Fibroblast of lung (primary cell): ENCODE measurements at regions not wholly inside any gene's neighbourhood (a gene's known extent, or its start where the extent isn't known, plus 50 kb on each side); places are given as distances from the start of the nearest gene placed in this dataset.

Source experiments
- DNase-seq, 2 donors: peaks; one replicate each; pipeline versions ENCODE4 v3.0.0 to v3.0.0-alpha.2; 2010; ENCODE audit warnings: low read depth in 2 of 2
- H2AFZ ChIP-seq: 2 replicates; pipeline ENCODE4 v1.5.1; 2012; ENCODE audit warnings: low read length, control low read depth, inconsistent platforms
- H3K27ac ChIP-seq: 2 replicates; pipeline ENCODE4 v1.5.1; 2011; ENCODE audit warnings: low read length, control low read depth; ENCODE audit not compliant: insufficient read depth
- H3K27me3 ChIP-seq: 2 replicates; pipeline ENCODE4 v1.5.1; 2011; ENCODE audit warnings: mild to moderate bottlenecking, low read length; ENCODE audit not compliant: control insufficient read depth, insufficient read depth
- H3K36me3 ChIP-seq: 2 replicates; pipeline ENCODE4 v1.5.1; 2011; ENCODE audit warnings: low read length; ENCODE audit not compliant: control insufficient read depth, insufficient read depth
- H3K4me1 ChIP-seq: 2 replicates; pipeline ENCODE4 v1.5.1; 2011; ENCODE audit warnings: low read length; ENCODE audit not compliant: control insufficient read depth, insufficient read depth; ENCODE audit errors: extremely low read depth
- H3K4me2 ChIP-seq: 2 replicates; pipeline ENCODE4 v1.5.1; 2011; ENCODE audit warnings: low read length, control low read depth; ENCODE audit not compliant: insufficient read depth; ENCODE audit errors: extremely low read depth
- H3K4me3 ChIP-seq, 4 experiments: fragments of 200-600 bp in 1 of 4; sonication (generic) in 1 of 4; replicated peaks in 1 of 4; 2 replicates each; pipeline ENCODE4 v1.5.1; 2011 to 2016; ENCODE audit warnings: low read length in 4 of 4, low read depth in 3 of 4, mild to moderate bottlenecking in 3 of 4, control low read depth in 2 of 4, inconsistent platforms in 1 of 4, mixed read lengths in 1 of 4; ENCODE audit not compliant: insufficient read depth in 1 of 4; ENCODE audit errors: control extremely low read depth in 1 of 4
- H3K79me2 ChIP-seq: 2 replicates; pipeline ENCODE4 v1.5.1; 2012; ENCODE audit warnings: mild to moderate bottlenecking, low read length, inconsistent platforms; ENCODE audit not compliant: control insufficient read depth, insufficient read depth
- H3K9ac ChIP-seq: 2 replicates; pipeline ENCODE4 v1.5.1; 2011; ENCODE audit warnings: mild to moderate bottlenecking, low read length, control low read depth; ENCODE audit not compliant: insufficient read depth
- H3K9me3 ChIP-seq: 2 replicates; pipeline ENCODE4 v1.5.1; 2012; ENCODE audit warnings: low read depth, low read length; ENCODE audit not compliant: control insufficient read depth, insufficient read depth
- H4K20me1 ChIP-seq: 2 replicates; pipeline ENCODE4 v1.5.1; 2011; ENCODE audit warnings: low read length; ENCODE audit not compliant: control insufficient read depth, insufficient read depth; ENCODE audit errors: extremely low read depth
- EZH2 ChIP-seq: IDR thresholded peaks from 2 replicates; pipeline ENCODE4 v1.5.1; 2012; ENCODE audit warnings: low read length, control low read depth, mild to moderate bottlenecking; ENCODE audit errors: missing control alignments
- TF ChIP-seq, protein P1 (sequence below), 2 donors: IDR thresholded peaks in 1 of 2; conservative IDR thresholded peaks in 1 of 2; 1 replicate in 1 of 2; 2 replicates in 1 of 2; pipeline ENCODE4 v1.5.1; 2011 to 2012; ENCODE audit warnings: low read length in 2 of 2, control low read depth in 1 of 2, inconsistent platforms in 1 of 2, low read depth in 1 of 2, mild to moderate bottlenecking in 1 of 2

DNA sequence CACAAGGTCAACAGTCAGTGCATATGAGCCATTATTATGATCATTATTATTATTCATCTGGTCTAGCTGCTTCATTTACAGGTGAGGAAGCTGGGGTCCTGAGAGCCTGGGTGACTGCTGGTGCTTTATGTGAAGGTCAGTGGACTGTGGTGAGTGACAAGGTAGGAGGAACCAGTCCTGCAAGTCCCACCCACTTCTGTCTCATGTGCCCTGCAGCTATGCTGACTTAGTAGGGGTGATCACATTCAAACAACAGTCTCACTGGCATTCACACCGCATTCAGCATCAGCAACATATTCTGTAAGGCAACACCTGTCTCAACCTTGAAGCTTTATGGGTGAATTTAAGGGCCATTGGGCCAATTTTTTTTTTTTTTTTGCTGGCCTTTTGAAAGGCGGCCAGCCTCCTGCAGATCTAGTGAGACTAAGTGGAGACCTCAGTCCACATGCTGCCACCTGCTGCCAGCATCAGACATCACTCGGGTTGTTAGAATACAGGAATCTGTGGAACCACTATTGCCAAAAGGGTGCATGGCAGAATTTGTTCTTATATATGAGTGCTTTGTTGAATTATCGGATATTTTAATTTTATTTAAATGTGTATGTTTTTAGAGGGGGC lies 59.9 kb upstream of the CACNA1E start:
- no peak overlapping the region for H3K9ac ChIP-seq
- no peak overlapping the region for H3K4me3 ChIP-seq
- no peaks in the 10 kb centered on the region for H3K4me1 ChIP-seq
- no peaks in the 10 kb centered on the region for H3K36me3 ChIP-seq
- no peak overlapping the region for H3K27ac ChIP-seq
- H2AFZ ChIP-seq, result no peak overlapping the region
- H3K4me2 ChIP-seq, result no peak overlapping the region
- H3K27me3 ChIP-seq, result peaks cover 2% of the 10 kb centered on the region
- no peaks in the 10 kb centered on the region for H3K9me3 ChIP-seq
- no peaks in the 10 kb centered on the region for H3K79me2 ChIP-seq
- TF ChIP-seq EZH2, result no peak
- TF ChIP-seq, protein P1, sequence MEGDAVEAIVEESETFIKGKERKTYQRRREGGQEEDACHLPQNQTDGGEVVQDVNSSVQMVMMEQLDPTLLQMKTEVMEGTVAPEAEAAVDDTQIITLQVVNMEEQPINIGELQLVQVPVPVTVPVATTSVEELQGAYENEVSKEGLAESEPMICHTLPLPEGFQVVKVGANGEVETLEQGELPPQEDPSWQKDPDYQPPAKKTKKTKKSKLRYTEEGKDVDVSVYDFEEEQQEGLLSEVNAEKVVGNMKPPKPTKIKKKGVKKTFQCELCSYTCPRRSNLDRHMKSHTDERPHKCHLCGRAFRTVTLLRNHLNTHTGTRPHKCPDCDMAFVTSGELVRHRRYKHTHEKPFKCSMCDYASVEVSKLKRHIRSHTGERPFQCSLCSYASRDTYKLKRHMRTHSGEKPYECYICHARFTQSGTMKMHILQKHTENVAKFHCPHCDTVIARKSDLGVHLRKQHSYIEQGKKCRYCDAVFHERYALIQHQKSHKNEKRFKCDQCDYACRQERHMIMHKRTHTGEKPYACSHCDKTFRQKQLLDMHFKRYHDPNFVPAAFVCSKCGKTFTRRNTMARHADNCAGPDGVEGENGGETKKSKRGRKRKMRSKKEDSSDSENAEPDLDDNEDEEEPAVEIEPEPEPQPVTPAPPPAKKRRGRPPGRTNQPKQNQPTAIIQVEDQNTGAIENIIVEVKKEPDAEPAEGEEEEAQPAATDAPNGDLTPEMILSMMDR (conservative IDR thresholded peaks at IDR 0.05 in 1 of 2, IDR thresholded peaks at IDR 0.05 in 1 of 2; ENCODE audit: low read depth in 1 of 2, low read length in 2 of 2), result peak; percentile 24 to 43
- peak; percentile 20 to 42 for DNase-seq
- H4K20me1 ChIP-seq, result no peaks in the 10 kb centered on the region

DNA sequence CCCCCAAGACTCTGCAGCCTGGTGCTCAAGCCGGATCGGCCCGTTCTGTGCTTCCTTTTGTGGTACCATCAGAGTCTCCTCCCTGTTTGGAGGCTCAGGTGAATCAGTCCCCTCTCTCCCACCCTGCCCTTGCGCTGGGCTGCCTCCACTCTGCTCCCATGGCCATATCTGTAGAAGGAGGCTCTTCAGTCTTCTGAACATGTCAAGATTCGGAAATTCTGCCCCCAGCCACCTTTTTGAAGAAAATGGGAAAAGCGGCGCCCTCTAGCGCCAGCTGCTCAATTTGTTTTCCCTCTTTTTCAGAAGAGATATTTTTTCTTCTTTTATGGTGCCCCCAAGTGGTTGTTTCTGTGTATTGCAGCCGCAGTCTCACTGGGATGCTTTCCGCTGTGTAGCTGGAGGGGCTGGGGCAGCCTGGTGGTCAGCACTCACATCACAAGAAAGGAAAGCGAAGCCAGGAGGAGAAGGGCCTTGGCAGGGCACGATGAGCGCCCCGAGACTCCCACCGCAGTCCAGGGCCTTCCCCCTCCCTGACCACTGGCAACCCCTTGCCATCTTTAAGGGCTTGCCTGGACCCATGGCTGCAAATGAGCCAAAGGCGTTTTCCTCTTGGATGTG lies 58.4 kb upstream of the CACNA1E start:
- TF ChIP-seq EZH2, result no peak
- TF ChIP-seq, protein P1 (conservative IDR thresholded peaks at IDR 0.05 in 1 of 2, IDR thresholded peaks at IDR 0.05 in 1 of 2; ENCODE audit: low read depth in 1 of 2, low read length in 2 of 2), result peak; percentile 88 to 95
- Histone ChIP-seq H3K4me2 (no peak overlapping the region), H3K4me1 (no peaks in the 10 kb centered on the region)

DNA sequence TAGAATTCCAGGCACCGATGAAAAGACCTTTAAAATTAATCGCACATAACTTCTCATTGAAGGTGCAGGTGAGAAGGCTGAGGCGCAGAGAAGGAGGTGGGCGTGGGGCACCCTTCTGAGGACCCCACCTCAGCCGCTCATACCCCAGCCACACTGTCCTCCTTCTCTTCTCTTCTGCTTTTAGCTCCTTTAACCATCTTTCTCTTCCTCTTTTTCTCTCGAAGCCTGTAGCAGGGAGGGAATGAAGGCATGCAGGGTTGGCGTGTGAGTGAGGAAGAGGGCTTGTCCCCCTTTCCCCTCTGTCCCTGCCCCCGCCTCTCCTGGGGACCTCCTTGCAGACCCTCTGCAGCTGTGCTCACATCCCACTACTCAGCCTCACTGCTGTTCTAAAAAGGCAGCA lies 57.8 kb upstream of the CACNA1E start:
- Histone ChIP-seq H3K36me3 (no peaks in the 10 kb centered on the region), H4K20me1 (peaks cover under 1% of the 10 kb centered on the region), H3K9me3 (no peaks in the 10 kb centered on the region), H3K9ac (no peak overlapping the region), H3K27ac (no peak overlapping the region), H3K4me3 (no peak overlapping the region), H3K4me2 (no peak overlapping the region), H2AFZ (no peak overlapping the region), H3K27me3 (peaks cover 2% of the 10 kb centered on the region), H3K79me2 (no peaks in the 10 kb centered on the region), H3K4me1 (no peaks in the 10 kb centered on the region)
- DNase-seq, result no peak
- TF ChIP-seq EZH2, result no peak
- TF ChIP-seq, protein P1 (conservative IDR thresholded peaks at IDR 0.05 in 1 of 2, IDR thresholded peaks at IDR 0.05 in 1 of 2; ENCODE audit: low read depth in 1 of 2, low read length in 2 of 2), result no peak

More for the DNA sequence above, 58.4 kb upstream of the CACNA1E start:
- Histone ChIP-seq H3K4me3 (no peak overlapping the region), H3K27me3 (peaks cover 2% of the 10 kb centered on the region), H3K9ac (no peak overlapping the region), H3K9me3 (no peaks in the 10 kb centered on the region), H4K20me1 (no peaks in the 10 kb centered on the region), H2AFZ (no peak overlapping the region), H3K36me3 (no peaks in the 10 kb centered on the region), H3K27ac (no peak overlapping the region), H3K79me2 (no peaks in the 10 kb centered on the region)
- DNase-seq, result peak; percentile 41 to 70
